COR-L47 (cell line): ENCODE measurements at regions not wholly inside any gene's neighbourhood (a gene's known extent, or its start where the extent isn't known, plus 50 kb on each side); places are given as distances from the start of the nearest gene placed in this dataset.

Source experiments
- DNase-seq: peaks from one replicate; lab custom pipeline; 2025; lab: John Stamatoyannopoulos, UW

GRCh38 chr13:67355812-67356476, 125.8 kb upstream of the PCDH9 start:
- no peak for DNase-seq

GRCh38 chr13:67353941-67354340, 123.8 kb upstream of the PCDH9 start:
- no peak for DNase-seq

GRCh38 chr13:67353031-67353430, 122.9 kb upstream of the PCDH9 start:
- no peak for DNase-seq

- no peak for DNase-seq
Observed at GRCh38 chr13:67351909-67352308, 121.8 kb upstream of the PCDH9 start.

- no peak for DNase-seq
Observed at GRCh38 chr13:67351114-67351513, 121.0 kb upstream of the PCDH9 start.

- DNase-seq: no peak
Observed at GRCh38 chr13:67343777-67344176, 113.6 kb upstream of the PCDH9 start.

- DNase-seq: no peak
Observed at GRCh38 chr13:67341406-67341805, 111.3 kb upstream of the PCDH9 start.

- no peak for DNase-seq
Observed at GRCh38 chr13:67330149-67330548, 100.0 kb upstream of the PCDH9 start.

- no peak for DNase-seq
Observed at GRCh38 chr13:67328895-67329294, 98.8 kb upstream of the PCDH9 start.

- DNase-seq: no peak
Observed at GRCh38 chr13:67318860-67319259, 88.7 kb upstream of the PCDH9 start.

- DNase-seq: no peak
Observed at GRCh38 chr13:67318398-67318797, 88.3 kb upstream of the PCDH9 start.

GRCh38 chr13:67314405-67314804, 84.3 kb upstream of the PCDH9 start:
- no peak for DNase-seq

- DNase-seq: no peak
Observed at GRCh38 chr13:67308004-67308772, 78.1 kb upstream of the PCDH9 start.

- no peak for DNase-seq
Observed at GRCh38 chr13:67306742-67307141, 76.6 kb upstream of the PCDH9 start.

- no peak for DNase-seq
Observed at GRCh38 chr13:67303661-67304333, 73.7 kb upstream of the PCDH9 start.

GRCh38 chr13:67299751-67300150, 69.6 kb upstream of the PCDH9 start:
- no peak for DNase-seq

GRCh38 chr13:67299072-67299635, 69.0 kb upstream of the PCDH9 start:
- DNase-seq: no peak

GRCh38 chr13:67298297-67298696, 68.2 kb upstream of the PCDH9 start:
- no peak for DNase-seq

GRCh38 chr13:67296511-67296910, 66.4 kb upstream of the PCDH9 start:
- DNase-seq: no peak

GRCh38 chr13:67292886-67293285, 62.8 kb upstream of the PCDH9 start:
- DNase-seq: no peak

GRCh38 chr13:67285611-67286010, 55.5 kb upstream of the PCDH9 start:
- no peak for DNase-seq

GRCh38 chr13:67283637-67284036, 53.5 kb upstream of the PCDH9 start:
- DNase-seq: no peak

GRCh38 chr13:67281466-67281865, 51.3 kb upstream of the PCDH9 start:
- DNase-seq: no peak
